ENCODE measurements at regions not wholly inside any gene's neighbourhood (a gene's known extent, or its start where the extent isn't known, plus 50 kb on each side); places are given as distances from the start of the nearest gene placed in this dataset.

GRCh38 chr2:22883054-22883453 lies 501.9 kb upstream of the KLHL29 start:
- TF ChIP-seq CTCF (conservative IDR thresholded peaks at IDR 0.05 in 1 of 2, IDR thresholded peaks at IDR 0.05 in 1 of 2; ENCODE audit: low read depth in 1 of 2, low read length in 2 of 2) (no peak), EZH2 (IDR thresholded peaks at IDR 0.05; ENCODE audit: low read length, missing control alignments) (no peak)
